A549 (cell line): ENCODE measurements at regions not wholly inside any gene's neighbourhood (a gene's known extent, or its start where the extent isn't known, plus 50 kb on each side); places are given as distances from the start of the nearest gene placed in this dataset.

Experiments used
- CTCF ChIP-seq: fragments of >200 bp; sonication (Bioruptor Twin); formaldehyde crosslinking; IDR thresholded peaks from 3 replicates; pipeline ENCODE4 v1.5.1; 2016
- ESRRA ChIP-seq: fragments of 150-350 bp; IDR thresholded peaks from 2 replicates; pipeline ENCODE4 v1.6.1; 2014; ENCODE audit warnings: mild to moderate bottlenecking, low read length, borderline replicate concordance
- JUN ChIP-seq, 2 experiments: fragments of >200 bp; sonication (Bioruptor Twin); formaldehyde crosslinking; IDR thresholded peaks; 2 replicates in 1 of 2; 3 replicates in 1 of 2; pipeline ENCODE4 v1.6.1; 2016 to 2017
- NFE2L2 ChIP-seq: fragments of 150-350 bp; conservative IDR thresholded peaks from 2 replicates; pipeline ENCODE4 v1.6.1; 2014; ENCODE audit warnings: low read length
- POLR2A ChIP-seq: IDR thresholded peaks from 2 replicates; pipeline ENCODE4 v1.6.1; 2012; ENCODE audit warnings: mild to moderate bottlenecking, low read length
- RCOR1 ChIP-seq: fragments of 150-350 bp; IDR thresholded peaks from 2 replicates; pipeline ENCODE4 v1.6.1; 2014; ENCODE audit warnings: antibody characterized with exemption, low read length, low read depth
- SMC3 ChIP-seq: fragments of >200 bp; sonication (Bioruptor Twin); formaldehyde crosslinking; IDR thresholded peaks from 3 replicates; pipeline ENCODE4 v1.6.1; 2018; ENCODE audit warnings: inconsistent platforms
- TF ChIP-seq, protein P1 (sequence below): fragments of 200-600 bp; sonication (generic); IDR thresholded peaks from 2 replicates; pipeline ENCODE4 v1.6.1; 2016; ENCODE audit warnings: antibody characterized with exemption, mild to moderate bottlenecking, moderate library complexity

GRCh38 chr11:43547430-43547831 is 133.1 kb upstream of the HSD17B12 start:
- TF ChIP-seq ESRRA (no peak), JUN (IDR thresholded peaks at IDR 0.05) (no peak), SMC3 (no peak), NFE2L2 (no peak), RCOR1 (no peak), CTCF (no peak), POLR2A (no peak)
- TF ChIP-seq, protein P1, sequence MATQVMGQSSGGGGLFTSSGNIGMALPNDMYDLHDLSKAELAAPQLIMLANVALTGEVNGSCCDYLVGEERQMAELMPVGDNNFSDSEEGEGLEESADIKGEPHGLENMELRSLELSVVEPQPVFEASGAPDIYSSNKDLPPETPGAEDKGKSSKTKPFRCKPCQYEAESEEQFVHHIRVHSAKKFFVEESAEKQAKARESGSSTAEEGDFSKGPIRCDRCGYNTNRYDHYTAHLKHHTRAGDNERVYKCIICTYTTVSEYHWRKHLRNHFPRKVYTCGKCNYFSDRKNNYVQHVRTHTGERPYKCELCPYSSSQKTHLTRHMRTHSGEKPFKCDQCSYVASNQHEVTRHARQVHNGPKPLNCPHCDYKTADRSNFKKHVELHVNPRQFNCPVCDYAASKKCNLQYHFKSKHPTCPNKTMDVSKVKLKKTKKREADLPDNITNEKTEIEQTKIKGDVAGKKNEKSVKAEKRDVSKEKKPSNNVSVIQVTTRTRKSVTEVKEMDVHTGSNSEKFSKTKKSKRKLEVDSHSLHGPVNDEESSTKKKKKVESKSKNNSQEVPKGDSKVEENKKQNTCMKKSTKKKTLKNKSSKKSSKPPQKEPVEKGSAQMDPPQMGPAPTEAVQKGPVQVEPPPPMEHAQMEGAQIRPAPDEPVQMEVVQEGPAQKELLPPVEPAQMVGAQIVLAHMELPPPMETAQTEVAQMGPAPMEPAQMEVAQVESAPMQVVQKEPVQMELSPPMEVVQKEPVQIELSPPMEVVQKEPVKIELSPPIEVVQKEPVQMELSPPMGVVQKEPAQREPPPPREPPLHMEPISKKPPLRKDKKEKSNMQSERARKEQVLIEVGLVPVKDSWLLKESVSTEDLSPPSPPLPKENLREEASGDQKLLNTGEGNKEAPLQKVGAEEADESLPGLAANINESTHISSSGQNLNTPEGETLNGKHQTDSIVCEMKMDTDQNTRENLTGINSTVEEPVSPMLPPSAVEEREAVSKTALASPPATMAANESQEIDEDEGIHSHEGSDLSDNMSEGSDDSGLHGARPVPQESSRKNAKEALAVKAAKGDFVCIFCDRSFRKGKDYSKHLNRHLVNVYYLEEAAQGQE: no peak
